Progenitor cell of endocrine pancreas (in vitro differentiated cells): ENCODE measurements at regions not wholly inside any gene's neighbourhood (a gene's known extent, or its start where the extent isn't known, plus 50 kb on each side); places are given as distances from the start of the nearest gene placed in this dataset.
"Not testable (repeated sequence)": the region's sequence is repeated elsewhere in the genome, so short reads cannot be mapped to it uniquely, and the experiment has no call there.

ENCODE experiments used
- DNase-seq: peaks from one replicate; pipeline ENCODE4 v3.0.0; 2021; ENCODE audit warnings: low spot score; ENCODE audit not compliant: unreplicated experiment
- H3K27ac Mint-ChIP-seq: 2 replicates; pipeline ENCODE4 v1.8.0; 2021; ENCODE audit warnings: mild to moderate bottlenecking, moderate library complexity, mixed read lengths
- H3K27me3 Mint-ChIP-seq: 2 replicates; pipeline ENCODE4 v1.8.0; 2021; ENCODE audit warnings: mixed read lengths
- H3K36me3 Mint-ChIP-seq: 2 replicates; pipeline ENCODE4 v1.8.0; 2022; ENCODE audit warnings: mixed read lengths; ENCODE audit not compliant: insufficient read depth
- H3K4me1 Mint-ChIP-seq: 2 replicates; pipeline ENCODE4 v1.8.0; 2021; ENCODE audit warnings: low read depth, mixed read lengths
- H3K4me3 Mint-ChIP-seq: 2 replicates; pipeline ENCODE4 v1.8.0; 2021; ENCODE audit warnings: low read depth, mild to moderate bottlenecking, moderate library complexity, mixed read lengths
- H3K9me3 Mint-ChIP-seq: 2 replicates; pipeline ENCODE4 v1.8.0; 2021; ENCODE audit warnings: low read depth, mixed read lengths
- TF ChIP-seq, protein P1 (sequence below): fragments of 200-600 bp; sonication (generic); IDR thresholded peaks from one replicate; pipeline ENCODE4 v1.5.0; 2021; ENCODE audit warnings: antibody characterized with exemption, mild to moderate bottlenecking; ENCODE audit not compliant: unreplicated experiment

DNA sequence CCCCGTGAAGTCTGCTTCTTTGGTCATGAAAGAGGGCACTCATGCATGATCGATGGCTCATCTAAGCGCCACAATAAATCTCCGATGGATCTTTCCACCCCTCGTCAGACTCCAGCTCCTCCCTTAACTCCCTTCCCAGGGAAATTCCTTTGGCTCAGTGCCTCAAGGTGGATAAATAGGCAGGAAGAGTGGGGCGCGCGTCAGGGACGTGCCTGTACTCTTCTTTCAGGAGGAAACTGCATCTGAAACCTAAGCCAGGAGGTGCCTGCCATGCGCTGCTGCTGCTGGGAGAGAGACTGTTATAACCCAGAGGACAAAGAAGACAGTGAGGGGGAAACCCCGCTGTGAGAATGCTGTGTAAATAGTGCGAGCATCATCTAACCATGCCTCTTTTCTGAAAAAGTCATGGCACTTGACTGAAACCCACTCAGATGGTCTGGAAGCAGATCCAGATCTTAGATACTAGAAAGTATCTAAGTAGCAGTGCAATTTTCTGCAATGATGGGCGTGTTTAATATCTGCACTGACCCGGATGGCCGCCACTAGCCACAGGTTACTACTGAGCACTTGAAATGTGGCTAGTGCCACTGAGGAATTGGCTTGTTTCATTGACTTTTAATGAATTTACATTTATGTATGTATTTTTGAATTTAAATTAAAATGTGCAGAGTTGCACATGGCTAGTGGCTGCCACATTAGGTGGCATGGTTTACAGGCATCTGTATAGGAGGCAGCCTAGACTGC lies 120.3 kb upstream of the BASP1 start:
- no peak for DNase-seq
- H3K4me3 Mint-ChIP-seq, result no peak overlapping the region
- H3K27ac Mint-ChIP-seq, result no peak overlapping the region
- peaks cover 14% of the 10 kb centered on the region for H3K27me3 Mint-ChIP-seq
- TF ChIP-seq, protein P1, sequence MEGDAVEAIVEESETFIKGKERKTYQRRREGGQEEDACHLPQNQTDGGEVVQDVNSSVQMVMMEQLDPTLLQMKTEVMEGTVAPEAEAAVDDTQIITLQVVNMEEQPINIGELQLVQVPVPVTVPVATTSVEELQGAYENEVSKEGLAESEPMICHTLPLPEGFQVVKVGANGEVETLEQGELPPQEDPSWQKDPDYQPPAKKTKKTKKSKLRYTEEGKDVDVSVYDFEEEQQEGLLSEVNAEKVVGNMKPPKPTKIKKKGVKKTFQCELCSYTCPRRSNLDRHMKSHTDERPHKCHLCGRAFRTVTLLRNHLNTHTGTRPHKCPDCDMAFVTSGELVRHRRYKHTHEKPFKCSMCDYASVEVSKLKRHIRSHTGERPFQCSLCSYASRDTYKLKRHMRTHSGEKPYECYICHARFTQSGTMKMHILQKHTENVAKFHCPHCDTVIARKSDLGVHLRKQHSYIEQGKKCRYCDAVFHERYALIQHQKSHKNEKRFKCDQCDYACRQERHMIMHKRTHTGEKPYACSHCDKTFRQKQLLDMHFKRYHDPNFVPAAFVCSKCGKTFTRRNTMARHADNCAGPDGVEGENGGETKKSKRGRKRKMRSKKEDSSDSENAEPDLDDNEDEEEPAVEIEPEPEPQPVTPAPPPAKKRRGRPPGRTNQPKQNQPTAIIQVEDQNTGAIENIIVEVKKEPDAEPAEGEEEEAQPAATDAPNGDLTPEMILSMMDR, result no peak
- no peaks in the 10 kb centered on the region for H3K4me1 Mint-ChIP-seq
- H3K9me3 Mint-ChIP-seq, result no peaks in the 10 kb centered on the region
- no peaks in the 10 kb centered on the region for H3K36me3 Mint-ChIP-seq

DNA sequence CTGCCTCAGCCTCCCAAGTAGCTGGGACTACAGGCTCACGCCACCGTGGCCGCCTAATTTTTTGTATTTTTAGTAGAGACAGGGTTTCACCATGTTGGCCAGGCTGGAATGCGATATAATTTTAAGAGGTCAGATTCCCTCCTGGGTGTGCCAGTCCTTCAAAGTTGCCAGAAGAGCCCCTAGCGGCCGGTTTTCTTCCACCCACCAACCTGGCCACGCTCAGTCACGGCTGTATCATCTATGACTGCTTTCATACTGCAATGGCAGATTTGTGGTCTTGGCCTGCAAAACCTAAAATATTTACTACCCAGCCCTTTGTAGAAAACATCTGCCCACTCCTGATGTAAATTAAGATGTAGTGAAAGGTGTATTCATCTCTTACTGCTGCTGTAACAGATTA lies 117.5 kb upstream of the BASP1 start:
- Mint-ChIP-seq H3K36me3 (no peaks in the 10 kb centered on the region), H3K27ac (no peak overlapping the region), H3K9me3 (no peaks in the 10 kb centered on the region), H3K4me1 (peaks cover 4% of the 10 kb centered on the region), H3K27me3 (peaks cover 18% of the 10 kb centered on the region), H3K4me3 (no peak overlapping the region)
- DNase-seq, result no peak
- TF ChIP-seq, protein P1, result no peak

DNA sequence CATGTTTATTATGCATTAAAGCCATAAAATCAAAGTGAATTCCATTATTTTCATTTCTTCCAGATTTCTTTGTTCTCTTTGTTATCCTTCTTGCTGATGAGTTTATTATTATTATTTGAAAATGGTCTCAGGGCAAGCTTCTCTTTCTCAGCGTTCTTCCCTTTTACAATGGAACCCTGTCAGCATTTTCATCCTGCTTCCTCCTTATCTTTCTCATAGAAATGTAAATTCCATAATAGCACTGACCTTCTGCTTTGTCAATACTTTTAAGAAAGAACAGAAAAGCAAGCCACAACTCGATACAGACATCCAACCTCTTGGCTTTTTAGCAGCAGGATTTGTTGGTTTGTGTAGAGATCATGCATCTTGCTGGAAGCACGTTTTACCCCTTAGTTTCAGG lies 114.0 kb upstream of the BASP1 start:
- no peak for DNase-seq
- H3K4me3 Mint-ChIP-seq, result no peak overlapping the region
- no peak overlapping the region for H3K27ac Mint-ChIP-seq
- H3K4me1 Mint-ChIP-seq, result peaks cover 4% of the 10 kb centered on the region
- TF ChIP-seq, protein P1, result no peak
- no peaks in the 10 kb centered on the region for H3K36me3 Mint-ChIP-seq
- H3K27me3 Mint-ChIP-seq, result peaks cover 11% of the 10 kb centered on the region
- no peaks in the 10 kb centered on the region for H3K9me3 Mint-ChIP-seq

DNA sequence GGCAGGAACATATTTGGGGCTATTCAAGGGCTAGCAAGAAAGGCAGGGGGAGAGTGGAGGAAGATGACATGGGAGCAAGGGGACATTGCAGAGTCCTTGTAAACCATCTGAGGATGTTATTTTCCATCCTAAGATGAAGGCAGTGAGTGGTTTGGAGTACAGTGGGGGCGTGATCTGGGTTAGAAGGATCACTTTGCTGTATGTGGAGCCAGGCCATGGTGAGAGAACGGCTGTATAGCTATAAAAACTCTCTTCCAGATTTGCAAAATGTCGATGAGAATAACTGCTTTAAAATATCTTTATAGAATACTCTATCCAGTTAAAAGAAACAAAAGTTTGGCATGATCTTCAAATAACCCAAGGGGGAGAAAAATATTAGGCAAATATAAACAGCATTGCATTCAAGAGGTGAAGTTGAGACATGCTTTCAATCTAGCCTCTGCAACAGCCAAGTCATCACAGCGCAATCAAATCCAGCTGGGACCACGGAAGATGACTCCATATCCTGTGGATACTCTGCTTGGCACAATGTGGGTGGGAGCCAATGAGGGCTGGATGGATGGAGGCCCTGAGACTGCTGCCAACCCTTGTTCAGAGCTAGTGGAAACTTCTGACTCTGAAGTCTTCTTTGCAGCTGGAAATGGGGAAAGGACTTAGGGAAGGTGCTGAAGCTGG lies 111.5 kb upstream of the BASP1 start:
- TF ChIP-seq, protein P1, result no peak
- H3K9me3 Mint-ChIP-seq, result no peaks in the 10 kb centered on the region
- H3K4me1 Mint-ChIP-seq, result peaks cover 4% of the 10 kb centered on the region
- H3K4me3 Mint-ChIP-seq, result no peak overlapping the region
- no peak overlapping the region for H3K27ac Mint-ChIP-seq
- DNase-seq, result no peak
- peaks cover 11% of the 10 kb centered on the region for H3K27me3 Mint-ChIP-seq
- no peaks in the 10 kb centered on the region for H3K36me3 Mint-ChIP-seq

DNA sequence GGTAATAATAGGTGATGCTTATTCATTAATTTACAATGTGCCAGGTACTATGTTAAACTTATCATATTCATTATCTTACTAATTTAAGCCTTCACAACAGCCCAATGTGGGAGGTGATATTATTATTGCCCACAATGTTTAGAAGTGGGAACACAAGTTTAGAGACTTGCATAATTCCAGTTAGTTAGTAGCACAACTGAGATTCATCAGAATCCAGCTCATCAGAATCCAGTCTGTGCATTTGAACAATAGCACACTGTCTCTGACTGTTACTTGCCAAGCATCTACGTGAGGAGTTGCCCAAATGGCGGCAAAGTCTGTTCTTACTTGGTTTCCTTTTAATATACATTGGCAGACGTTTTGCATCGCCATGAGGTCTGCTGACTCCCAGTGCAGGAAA lies 110.9 kb upstream of the BASP1 start:
- H3K4me3 Mint-ChIP-seq, result no peak overlapping the region
- no peaks in the 10 kb centered on the region for H3K9me3 Mint-ChIP-seq
- H3K36me3 Mint-ChIP-seq, result no peaks in the 10 kb centered on the region
- TF ChIP-seq, protein P1, result no peak
- H3K27ac Mint-ChIP-seq, result no peak overlapping the region
- peaks cover 4% of the 10 kb centered on the region for H3K4me1 Mint-ChIP-seq
- peaks cover 11% of the 10 kb centered on the region for H3K27me3 Mint-ChIP-seq
- no peak for DNase-seq

DNA sequence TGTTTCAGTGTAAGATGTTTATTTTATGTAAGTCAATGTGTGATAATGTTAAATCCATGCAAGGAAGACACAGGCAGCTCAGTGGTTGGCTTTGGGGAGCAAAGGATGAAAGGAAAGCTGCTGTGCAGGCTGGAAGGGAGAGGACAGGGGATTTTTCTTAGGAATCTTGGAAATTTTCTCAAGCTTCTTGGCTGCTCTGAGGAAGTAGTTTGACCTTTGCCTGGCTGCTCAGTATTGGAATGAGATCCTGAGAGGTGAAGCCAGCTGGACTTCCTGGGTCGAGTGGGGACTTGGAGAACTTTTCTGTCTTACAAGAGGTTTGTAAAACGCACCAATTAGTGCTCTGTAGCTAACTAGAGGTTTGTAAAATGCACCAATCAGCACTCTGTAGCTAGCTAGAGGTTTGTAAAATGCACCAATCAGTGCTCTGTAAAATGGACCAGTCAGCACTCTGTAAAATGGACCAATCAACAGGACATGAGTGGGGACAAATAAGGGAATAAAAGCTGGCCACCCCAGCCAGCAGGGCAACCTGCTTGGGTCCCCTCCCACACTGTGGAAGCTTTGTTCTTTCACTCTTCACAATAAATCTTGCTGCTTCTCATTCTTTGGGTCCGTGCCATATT lies 105.2 kb upstream of the BASP1 start:
- not testable (repeated sequence) for H3K9me3 Mint-ChIP-seq, H3K27me3 Mint-ChIP-seq, H3K4me3 Mint-ChIP-seq, H3K36me3 Mint-ChIP-seq, DNase-seq
- peaks cover 25% of the 10 kb centered on the region for H3K4me1 Mint-ChIP-seq
- H3K27ac Mint-ChIP-seq, result peak overlapping the region; percentile 41
